HG03196 (cell line): ENCODE measurements at regions not wholly inside any gene's neighbourhood (a gene's known extent, or its start where the extent isn't known, plus 50 kb on each side); places are given as distances from the start of the nearest gene placed in this dataset.
"Not testable (repeated sequence)": the region's sequence is repeated elsewhere in the genome, so short reads cannot be mapped to it uniquely, and the experiment has no call there.

Experiments used
- ATAC-seq: cut with Tn5 transposase; IDR thresholded peaks from one replicate; pipeline ENCODE4 v1.9.1; 2021; ENCODE audit not compliant: unreplicated experiment

- no peak for ATAC-seq
These were observed 315.6 kb upstream of the IL12A start for GRCh38 chr3:159672728-159673688.

DNA sequence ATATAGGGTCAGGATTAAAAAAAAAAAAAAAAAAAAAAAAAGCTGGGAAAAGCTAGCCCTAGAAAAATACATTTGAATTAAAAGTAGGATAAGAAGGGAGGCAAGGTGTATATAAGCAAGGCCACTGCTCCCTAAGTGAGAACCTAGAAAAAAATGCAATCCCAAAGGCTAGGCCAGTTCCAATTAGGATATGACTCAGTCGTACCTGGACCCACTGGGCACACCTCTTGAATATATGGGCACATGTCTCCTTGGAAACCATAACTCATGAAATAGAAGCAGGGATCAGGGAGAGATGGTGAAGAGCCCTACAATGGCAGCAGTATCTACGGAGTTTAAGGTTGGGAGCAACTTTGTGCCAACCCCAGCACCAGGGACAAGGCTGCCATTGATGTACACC lies 314.1 kb upstream of the IL12A start:
- no peak for ATAC-seq

- no peak for ATAC-seq
These were observed 313.4 kb upstream of the IL12A start for GRCh38 chr3:159675285-159675684.

DNA sequence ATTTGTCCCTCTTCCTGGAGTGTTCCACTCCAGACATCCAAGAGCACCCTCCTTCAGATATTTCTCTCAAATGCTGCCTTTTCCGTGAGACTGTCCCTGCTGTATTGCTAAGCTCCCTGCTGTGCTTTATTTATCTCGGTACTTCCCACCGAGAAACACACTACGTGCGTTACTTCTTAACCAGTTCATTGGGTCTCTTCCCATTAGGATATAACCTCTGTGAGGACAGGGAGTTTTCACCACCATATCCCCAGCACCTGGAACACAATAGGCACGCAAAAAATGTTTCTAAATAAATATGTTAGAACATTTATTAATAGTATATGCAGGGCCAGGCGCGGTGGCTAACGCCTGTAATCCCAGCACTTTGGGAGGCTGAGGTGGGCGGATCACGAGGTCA lies 308.7 kb upstream of the IL12A start:
- ATAC-seq: no peak

GRCh38 chr3:159681717-159682116 lies 306.9 kb upstream of the IL12A start:
- not testable (repeated sequence) for ATAC-seq

- no peak for ATAC-seq
These were observed 302.8 kb upstream of the IL12A start for GRCh38 chr3:159685801-159686200.

DNA sequence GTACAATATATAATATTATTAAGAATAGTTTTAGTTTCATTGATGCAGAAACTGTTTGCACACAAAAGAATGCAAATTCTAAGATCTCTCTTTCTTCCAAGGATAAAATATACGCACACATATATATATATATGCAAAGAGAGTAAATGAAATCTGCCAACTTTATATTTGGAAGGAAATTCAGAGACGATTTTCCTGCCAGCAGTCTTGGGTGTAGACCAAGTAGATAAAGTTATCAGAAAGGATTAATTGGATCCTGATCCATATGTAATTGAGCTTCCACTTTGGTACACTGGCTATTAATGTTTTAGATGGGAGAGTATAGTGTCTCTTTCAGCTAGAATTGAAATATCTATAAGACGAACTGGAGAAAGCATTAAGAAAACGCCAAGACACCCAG lies 295.4 kb upstream of the IL12A start:
- no peak for ATAC-seq

GRCh38 chr3:159711560-159712333 lies 276.9 kb upstream of the IL12A start:
- ATAC-seq: no peak

- no peak for ATAC-seq
These were observed 267.3 kb upstream of the IL12A start for GRCh38 chr3:159721324-159721723.

GRCh38 chr3:159723295-159723694 lies 265.3 kb upstream of the IL12A start:
- ATAC-seq: no peak

DNA sequence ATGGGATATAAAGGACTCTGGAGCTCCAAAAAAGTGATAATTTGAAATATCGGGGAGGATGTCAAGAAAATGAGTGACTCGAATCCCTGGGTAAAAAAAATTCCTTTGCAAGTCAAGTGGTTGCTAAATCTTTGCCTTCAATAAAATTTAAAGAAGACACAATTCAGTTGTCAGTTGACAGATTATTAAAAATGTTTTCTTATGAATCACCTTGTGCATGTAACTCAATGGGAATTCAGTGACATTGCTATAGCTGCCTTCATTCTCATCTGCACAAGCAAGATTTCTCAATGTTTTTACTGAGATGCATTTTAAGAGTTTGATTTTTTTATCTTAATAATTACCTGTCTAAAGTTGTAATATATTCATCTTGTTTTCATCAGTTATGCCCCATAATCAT lies 264.0 kb upstream of the IL12A start:
- no peak for ATAC-seq

DNA sequence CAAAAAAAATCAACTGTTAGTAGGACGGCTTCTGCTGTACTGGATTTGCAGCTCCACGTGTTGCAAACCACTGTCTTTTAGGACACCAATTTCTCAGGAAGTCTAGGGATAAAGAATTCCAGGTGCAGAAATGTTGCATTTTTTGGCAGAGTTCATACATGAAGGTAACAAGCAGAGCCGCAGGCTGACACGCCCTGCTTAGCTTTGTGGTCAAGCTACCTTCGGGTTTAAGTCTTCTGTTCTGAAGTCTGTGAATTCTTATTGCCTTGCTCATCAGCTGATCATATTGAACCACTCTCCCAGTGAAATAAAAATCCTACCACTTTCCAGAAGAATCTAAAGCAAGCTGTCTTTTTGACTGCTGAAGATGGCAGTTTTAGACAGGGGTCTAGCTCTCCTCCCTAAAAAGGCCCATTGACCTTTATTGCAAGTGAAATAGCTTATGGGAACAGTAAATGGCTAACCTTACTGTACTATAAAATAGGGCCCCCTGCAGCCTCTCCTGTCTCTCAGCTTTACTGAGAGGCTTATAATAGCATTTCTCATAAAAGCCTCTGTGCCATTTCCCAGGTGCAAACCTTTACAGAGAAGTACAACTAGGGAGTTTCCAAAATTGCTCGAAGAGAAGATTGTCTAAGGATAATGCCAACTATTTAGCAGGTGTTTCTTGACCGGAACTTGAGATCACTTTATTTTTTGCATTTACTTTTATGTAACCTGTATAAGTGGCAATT lies 262.2 kb upstream of the IL12A start:
- ATAC-seq: no peak

DNA sequence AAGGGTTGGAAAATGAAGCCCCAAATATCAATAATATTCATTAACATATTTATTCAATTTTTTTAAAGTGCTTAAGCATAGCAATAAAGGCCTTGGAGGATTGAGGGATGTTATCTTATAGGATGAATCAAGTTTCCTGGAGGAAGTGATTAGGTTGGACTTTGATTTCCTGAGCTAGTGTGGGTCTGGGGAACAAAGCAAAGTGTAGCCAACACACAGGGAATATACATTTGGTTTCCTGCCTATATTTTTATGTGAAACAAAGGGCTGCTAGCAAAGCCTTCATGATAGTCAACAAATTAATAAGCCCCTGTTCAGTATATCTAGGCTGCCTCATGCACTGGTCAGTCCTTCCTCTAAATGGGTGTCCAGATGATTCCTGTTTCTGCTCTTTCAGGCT lies 261.1 kb upstream of the IL12A start:
- no peak for ATAC-seq

DNA sequence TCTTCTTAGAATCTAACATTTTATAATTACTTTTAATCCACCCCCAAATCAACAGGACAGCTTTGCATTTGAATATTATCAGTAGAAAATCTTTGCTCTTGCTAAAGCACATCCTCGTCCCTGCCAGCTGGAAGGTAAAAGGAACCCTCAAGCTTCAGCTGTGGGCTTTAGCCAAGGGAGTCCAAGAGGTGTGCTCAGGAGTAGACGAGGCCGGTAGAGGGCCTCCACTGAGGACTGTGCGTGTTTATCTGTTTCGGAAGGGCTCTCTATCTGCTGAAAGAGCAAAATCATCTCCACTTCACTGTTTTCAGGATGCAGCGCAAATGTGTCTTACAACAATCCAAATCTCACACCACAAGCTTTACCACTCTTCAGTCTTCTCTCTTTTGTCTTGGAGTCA lies 257.4 kb upstream of the IL12A start:
- no peak for ATAC-seq

DNA sequence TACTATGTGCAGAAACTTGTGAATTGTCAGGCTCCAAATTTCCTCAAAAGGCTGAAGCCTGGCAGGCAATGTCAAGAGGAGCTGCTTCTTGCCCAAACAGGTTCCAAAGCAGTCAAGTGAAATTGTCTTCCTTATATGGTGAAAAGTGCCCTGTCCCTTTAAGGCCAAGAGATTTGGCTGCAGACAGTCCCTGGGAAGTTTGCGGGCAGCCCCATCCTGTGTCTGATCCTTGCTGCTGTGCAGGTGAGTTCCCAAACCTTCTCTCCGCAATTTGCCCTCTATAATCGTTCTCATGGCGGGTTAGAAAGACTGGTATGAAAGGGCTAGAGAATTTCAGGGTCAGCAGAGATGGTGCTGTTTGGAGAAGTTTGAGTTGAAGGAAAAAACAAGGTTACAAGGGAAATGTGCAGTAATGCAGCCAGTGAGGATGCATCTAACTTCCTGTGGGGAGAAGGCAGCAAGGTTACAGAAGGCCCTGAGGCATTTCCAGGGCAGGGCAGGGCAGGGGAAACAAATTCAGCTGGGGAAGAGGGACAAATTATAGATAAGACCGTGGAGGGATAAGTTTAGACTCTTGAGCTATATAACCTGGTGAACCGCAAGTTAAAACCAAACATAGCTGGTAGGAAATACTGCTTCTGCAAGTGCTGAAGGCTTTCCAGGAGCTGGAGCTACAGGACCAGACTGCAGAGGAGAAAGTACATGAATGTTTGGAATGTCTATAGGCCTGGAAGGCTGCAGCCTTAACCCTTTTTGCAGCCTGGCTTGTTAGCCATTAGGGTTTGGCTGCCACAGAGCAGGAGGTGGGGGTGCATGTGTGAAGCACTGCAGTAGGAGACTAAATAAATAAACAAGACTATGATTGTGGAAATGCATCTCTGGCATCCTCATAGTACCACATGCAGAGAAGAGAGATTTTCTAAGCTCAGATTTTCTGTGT lies 256.2 kb upstream of the IL12A start:
- ATAC-seq: no peak

GRCh38 chr3:159733194-159733860 lies 255.3 kb upstream of the IL12A start:
- no peak for ATAC-seq

DNA sequence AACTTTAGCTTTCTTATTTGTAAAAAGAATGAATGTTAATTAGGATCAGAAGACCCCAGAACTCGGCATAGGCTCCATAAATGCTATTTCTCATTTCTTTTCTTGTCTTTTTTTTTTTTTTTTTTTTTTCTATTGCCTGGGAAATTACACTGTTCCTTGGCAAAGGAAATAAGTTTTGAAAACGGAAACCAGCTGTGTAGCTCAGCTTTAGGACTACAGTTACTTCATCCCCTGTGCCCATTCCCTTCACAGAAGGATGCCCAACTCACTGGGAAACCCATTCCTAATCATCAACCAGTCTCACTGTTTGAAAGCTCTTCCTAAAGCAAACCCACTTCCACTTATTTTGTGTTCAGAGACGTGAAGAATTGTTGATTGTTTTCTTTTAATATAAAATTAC lies 254.0 kb upstream of the IL12A start:
- ATAC-seq: no peak

DNA sequence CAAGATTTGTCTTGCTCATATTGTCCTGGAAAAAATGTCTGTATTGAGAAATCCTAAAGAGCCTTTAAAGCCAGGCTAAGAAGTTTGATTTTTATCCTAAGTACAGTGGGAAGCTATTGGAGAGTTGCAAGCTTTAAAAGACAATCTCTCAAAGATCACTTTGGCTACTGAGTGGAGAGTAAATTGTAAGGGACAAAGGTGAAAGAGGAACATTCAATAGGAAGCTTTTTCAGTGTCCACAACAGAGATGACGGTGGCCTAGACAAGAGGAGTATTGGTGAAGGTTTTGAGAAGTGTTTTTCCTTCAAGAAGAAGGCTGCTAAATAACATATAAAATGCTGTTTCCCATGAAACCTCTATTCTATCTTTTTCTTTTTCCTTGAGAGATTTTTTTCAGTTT lies 249.5 kb upstream of the IL12A start:
- no peak for ATAC-seq

- no peak for ATAC-seq
These were observed 248.7 kb upstream of the IL12A start for GRCh38 chr3:159739969-159740368.

DNA sequence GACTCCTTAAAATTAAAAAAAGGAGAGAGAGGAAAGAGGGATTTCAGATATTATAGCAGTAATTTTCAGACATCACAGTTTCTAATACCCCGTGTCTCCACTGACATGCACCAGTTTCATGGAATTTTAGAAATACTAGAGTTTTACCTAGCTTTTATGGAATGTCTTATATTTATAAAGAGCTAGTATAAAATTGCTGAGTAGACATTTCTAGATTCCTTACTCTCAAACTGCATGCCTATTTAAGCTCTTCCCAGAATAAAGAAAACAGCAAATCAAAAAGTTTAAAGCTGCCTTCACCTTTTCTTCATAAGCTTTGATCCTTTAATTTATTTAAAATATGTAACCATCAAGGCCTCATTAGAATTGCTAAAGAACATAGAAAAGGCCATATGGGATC lies 247.4 kb upstream of the IL12A start:
- ATAC-seq: no peak
